HG03196 (cell line): ENCODE measurements at regions not wholly inside any gene's neighbourhood (a gene's known extent, or its start where the extent isn't known, plus 50 kb on each side); places are given as distances from the start of the nearest gene placed in this dataset.

Experiments
- ATAC-seq: cut with Tn5 transposase; IDR thresholded peaks from one replicate; pipeline ENCODE4 v1.9.1; 2021; ENCODE audit not compliant: unreplicated experiment

- no peak for ATAC-seq
Observed at GRCh38 chr22:48960980-48961660, 866.6 kb downstream of the BRD1 start.

GRCh38 chr22:48960576-48960975, 867.1 kb downstream of the BRD1 start:
- ATAC-seq = no peak

GRCh38 chr22:48959496-48959895, 868.2 kb downstream of the BRD1 start:
- no peak for ATAC-seq

- ATAC-seq = no peak
Observed at GRCh38 chr22:48957987-48958321, 869.7 kb downstream of the BRD1 start.

GRCh38 chr22:48957311-48957986, 870.2 kb downstream of the BRD1 start:
- ATAC-seq = no peak

GRCh38 chr22:48955351-48956311, 872.0 kb downstream of the BRD1 start:
- ATAC-seq = no peak

- ATAC-seq = no peak
Observed at GRCh38 chr22:48954781-48955311, 872.8 kb downstream of the BRD1 start.

GRCh38 chr22:48953830-48954229, 873.8 kb downstream of the BRD1 start:
- ATAC-seq = no peak

GRCh38 chr22:48953103-48953720, 874.5 kb downstream of the BRD1 start:
- no peak for ATAC-seq

- ATAC-seq = no peak
Observed at GRCh38 chr22:48952256-48953102, 875.2 kb downstream of the BRD1 start.

GRCh38 chr22:48951836-48952235, 875.8 kb downstream of the BRD1 start:
- no peak for ATAC-seq

GRCh38 chr22:48950151-48950915, 877.3 kb downstream of the BRD1 start:
- ATAC-seq = no peak

GRCh38 chr22:48949375-48950149, 878.1 kb downstream of the BRD1 start:
- no peak for ATAC-seq

GRCh38 chr22:48948575-48949170, 879.0 kb downstream of the BRD1 start:
- no peak for ATAC-seq

GRCh38 chr22:48947636-48948035, 880.0 kb downstream of the BRD1 start:
- no peak for ATAC-seq

GRCh38 chr22:48945621-48946458, 881.8 kb downstream of the BRD1 start:
- no peak for ATAC-seq
